Thyroid gland (tissue), 4 donors: ENCODE measurements at regions not wholly inside any gene's neighbourhood (a gene's known extent, or its start where the extent isn't known, plus 50 kb on each side); places are given as distances from the start of the nearest gene placed in this dataset.

Experiments
- CTCF ChIP-seq, 6 experiments: fragments of 200-600 bp in 3 of 6; fragments of 450-650 bp in 3 of 6; sonication (generic) in 3 of 6; IDR thresholded peaks; one replicate each; pipeline ENCODE4 v1.5.1; 2016 to 2019; ENCODE audit warnings: antibody characterized with exemption in 6 of 6, mild to moderate bottlenecking in 2 of 6, inconsistent platforms in 1 of 6, moderate library complexity in 1 of 6
- POLR2A ChIP-seq, 2 donors: fragments of 450-650 bp; IDR thresholded peaks; one replicate each; pipeline ENCODE4 v1.6.1; 2017; ENCODE audit warnings: antibody characterized with exemption in 2 of 2, mild to moderate bottlenecking in 2 of 2, moderate library complexity in 1 of 2

- no peak for TF ChIP-seq CTCF (IDR thresholded peaks at IDR 0.05)
- TF ChIP-seq POLR2A (IDR thresholded peaks at IDR 0.05) = no peak
These were observed 102.1 kb downstream of the C11orf91 start for GRCh38 chr11:33598426-33599069.
